WTC11 (cell line): ENCODE measurements at regions not wholly inside any gene's neighbourhood (a gene's known extent, or its start where the extent isn't known, plus 50 kb on each side); places are given as distances from the start of the nearest gene placed in this dataset.
A peak's percentile ranks its signal among the peaks of the same experiment; 100 is the strongest.

Experiments used
- ATAC-seq: fragments of 200-7000 bp; cut with Tn5 transposase; 2 replicates; pipeline ENCODE4 v1.10.0; 2021; ENCODE audit warnings: mild to moderate bottlenecking, moderate library complexity
- CTCF ChIA-PET: fragments of 300-600 bp; sonication (Branson Sonifier 250); formaldehyde crosslinking; loops from one replicate; lab custom pipeline; 2021; ENCODE audit warnings: antibody characterized with exemption; lab: Charles Lee
- POLR2A ChIA-PET: fragments of 350-600 bp; sonication (Branson Sonifier 250); formaldehyde crosslinking; loops from one replicate; lab custom pipeline; 2021; ENCODE audit warnings: antibody characterized with exemption; lab: Charles Lee
- DNase-seq: peaks from one replicate; pipeline ENCODE4 v3.0.0; 2021; ENCODE audit warnings: low spot score
- H3K27ac Mint-ChIP-seq: 2 replicates; pipeline ENCODE4 v1.8.0; 2021; ENCODE audit warnings: mixed read lengths
- H3K27me3 Mint-ChIP-seq: 2 replicates; pipeline ENCODE4 v1.8.0; 2021; ENCODE audit warnings: low read depth, mild to moderate bottlenecking, moderate library complexity, mixed read lengths
- H3K36me3 Mint-ChIP-seq: 2 replicates; pipeline ENCODE4 v1.8.0; 2021; ENCODE audit warnings: mixed read lengths
- H3K4me1 Mint-ChIP-seq: 2 replicates; pipeline ENCODE4 v1.8.0; 2022; ENCODE audit warnings: mixed read lengths
- H3K4me3 Mint-ChIP-seq: 2 replicates; pipeline ENCODE4 v1.8.0; 2021; ENCODE audit warnings: mild to moderate bottlenecking, moderate library complexity, mixed read lengths
- H3K9me3 Mint-ChIP-seq: 2 replicates; pipeline ENCODE4 v1.8.0; 2021; ENCODE audit warnings: mixed read lengths
- CREB1 ChIP-seq: sonication (generic); formaldehyde crosslinking; IDR thresholded peaks from 2 replicates; pipeline ENCODE4 v1.8.0; 2023; ENCODE audit warnings: mild to moderate bottlenecking, missing genetic modification reagents
- ETV6 ChIP-seq: sonication (generic); formaldehyde crosslinking; IDR thresholded peaks from 2 replicates; pipeline ENCODE4 v1.8.1; 2022; ENCODE audit warnings: mild to moderate bottlenecking, missing genetic modification reagents
- GRHL2 ChIP-seq: fragments of 250-450 bp; sonication (Bioruptor Pico); IDR thresholded peaks from 2 replicates; pipeline ENCODE4 v1.8.0; 2022; ENCODE audit warnings: mild to moderate bottlenecking, moderate library complexity; ENCODE audit not compliant: insufficient replicate concordance, severe bottlenecking
- HMGA2 ChIP-seq: fragments of 250-450 bp; sonication (Bioruptor Pico); IDR thresholded peaks from 2 replicates; pipeline ENCODE4 v1.4.0; 2021; ENCODE audit warnings: mild to moderate bottlenecking, moderate library complexity
- MXD4 ChIP-seq: fragments of 250-450 bp; sonication (Bioruptor Pico); IDR thresholded peaks from 2 replicates; pipeline ENCODE4 v1.8.0; 2021; ENCODE audit warnings: mild to moderate bottlenecking, moderate library complexity, borderline replicate concordance
- NFE2L1 ChIP-seq: sonication (generic); formaldehyde crosslinking; IDR thresholded peaks from 2 replicates; pipeline ENCODE4 v1.8.1; 2023; ENCODE audit warnings: missing genetic modification reagents
- NR2C2 ChIP-seq: sonication (generic); formaldehyde crosslinking; IDR thresholded peaks from 2 replicates; pipeline ENCODE4 v1.8.0; 2022; ENCODE audit warnings: mild to moderate bottlenecking, missing genetic modification reagents
- OVOL2 ChIP-seq: fragments of 250-450 bp; sonication (Bioruptor Pico); IDR thresholded peaks from 2 replicates; pipeline ENCODE4 v1.9.0; 2021; ENCODE audit warnings: mild to moderate bottlenecking, borderline replicate concordance
- PRRX2 ChIP-seq: fragments of 250-450 bp; sonication (Bioruptor Pico); IDR thresholded peaks from 2 replicates; pipeline ENCODE4 v1.8.0; 2021; ENCODE audit warnings: mild to moderate bottlenecking
- SMAD3 ChIP-seq: sonication (generic); formaldehyde crosslinking; IDR thresholded peaks from 2 replicates; pipeline ENCODE4 v1.8.0; 2022; ENCODE audit warnings: missing genetic modification reagents, mild to moderate bottlenecking, borderline replicate concordance
- ZNF232 ChIP-seq: sonication (generic); formaldehyde crosslinking; IDR thresholded peaks from 2 replicates; pipeline ENCODE4 v1.8.0; 2022; ENCODE audit warnings: mild to moderate bottlenecking, missing genetic modification reagents
- TF ChIP-seq, protein P1 (sequence below): fragments of 250-450 bp; sonication (Bioruptor Pico); conservative IDR thresholded peaks from 2 replicates; pipeline ENCODE4 v1.9.0; 2021; ENCODE audit warnings: mild to moderate bottlenecking
- TF ChIP-seq, protein P2 (sequence below): fragments of 250-450 bp; sonication (Bioruptor Pico); IDR thresholded peaks from 2 replicates; pipeline ENCODE4 v1.9.0; 2021; ENCODE audit warnings: mild to moderate bottlenecking, borderline replicate concordance
- TF ChIP-seq, protein P3 (sequence below): sonication (generic); formaldehyde crosslinking; IDR thresholded peaks from 2 replicates; pipeline ENCODE4 v1.8.0; 2023; ENCODE audit warnings: missing genetic modification reagents
- TF ChIP-seq, protein P4 (sequence below): sonication (generic); formaldehyde crosslinking; IDR thresholded peaks from 2 replicates; pipeline ENCODE4 v1.8.1; 2023; ENCODE audit warnings: mild to moderate bottlenecking, missing genetic modification reagents
- TF ChIP-seq, protein P5 (sequence below): sonication (generic); formaldehyde crosslinking; IDR thresholded peaks from 2 replicates; pipeline ENCODE4 v1.8.1; 2022; ENCODE audit warnings: mild to moderate bottlenecking, missing genetic modification reagents, moderate library complexity, borderline replicate concordance
- TF ChIP-seq, protein P6 (sequence below): sonication (generic); formaldehyde crosslinking; IDR thresholded peaks from 2 replicates; pipeline ENCODE4 v1.8.0; 2022; ENCODE audit warnings: mild to moderate bottlenecking, missing genetic modification reagents

DNA sequence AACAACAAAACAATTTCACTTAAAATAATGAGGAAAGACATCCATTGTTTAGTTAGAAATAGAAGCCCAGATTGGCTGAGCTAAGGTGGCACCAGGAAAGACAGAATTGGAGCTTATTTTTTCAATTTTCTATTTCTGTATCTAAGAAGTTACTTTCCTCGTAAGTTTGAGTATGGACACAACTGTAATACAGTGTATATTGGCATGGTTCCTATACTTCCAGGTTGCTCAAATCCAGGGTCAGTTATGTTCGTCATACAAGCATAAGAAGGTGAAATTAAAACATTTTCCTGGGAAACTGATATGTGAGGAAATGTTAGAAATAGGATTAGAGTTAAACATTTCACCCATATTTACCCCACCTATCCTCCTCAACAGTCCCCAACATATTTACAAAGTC lies 170.4 kb upstream of the AGA start (continued):
- TF ChIP-seq, protein P1, sequence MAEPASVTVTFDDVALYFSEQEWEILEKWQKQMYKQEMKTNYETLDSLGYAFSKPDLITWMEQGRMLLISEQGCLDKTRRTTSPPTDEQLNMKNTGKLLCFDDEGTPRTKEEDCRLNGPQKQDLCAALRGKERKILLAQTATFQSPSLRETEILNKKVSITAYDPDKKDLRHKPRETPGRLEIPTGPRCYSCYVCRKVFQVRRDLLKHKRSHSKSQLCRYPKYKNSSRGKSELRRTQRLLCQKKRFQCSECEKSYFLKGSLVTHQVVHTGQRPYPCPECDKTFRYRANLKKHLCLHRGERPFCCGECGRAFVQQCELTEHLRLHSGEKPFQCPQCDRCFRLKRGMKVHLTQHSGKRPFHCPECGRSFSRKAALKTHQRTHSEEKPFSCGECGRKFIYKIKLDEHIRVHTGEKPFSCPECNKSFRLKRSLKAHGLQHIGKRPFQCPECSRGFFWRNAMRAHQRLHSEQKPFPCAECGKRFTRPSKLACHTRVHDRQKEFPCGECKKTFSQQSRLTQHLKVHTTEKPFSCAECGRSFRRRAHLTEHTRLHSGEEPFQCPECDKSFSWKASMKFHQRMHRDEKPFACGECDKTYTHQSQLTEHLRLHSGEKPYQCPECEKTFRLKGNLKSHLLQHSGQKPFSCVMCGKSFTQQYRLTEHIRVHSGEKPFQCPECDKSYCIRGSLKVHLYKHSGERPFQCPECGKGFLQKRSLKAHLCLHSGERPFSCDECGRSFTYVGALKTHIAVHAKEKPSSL: no peak
- TF ChIP-seq NR2C2 (CRISPR knock-in tag) (no peak), CREB1 (CRISPR knock-in tag) (no peak), NFE2L1 (CRISPR knock-in tag) (no peak), GRHL2 (no peak)
- TF ChIP-seq, protein P2, sequence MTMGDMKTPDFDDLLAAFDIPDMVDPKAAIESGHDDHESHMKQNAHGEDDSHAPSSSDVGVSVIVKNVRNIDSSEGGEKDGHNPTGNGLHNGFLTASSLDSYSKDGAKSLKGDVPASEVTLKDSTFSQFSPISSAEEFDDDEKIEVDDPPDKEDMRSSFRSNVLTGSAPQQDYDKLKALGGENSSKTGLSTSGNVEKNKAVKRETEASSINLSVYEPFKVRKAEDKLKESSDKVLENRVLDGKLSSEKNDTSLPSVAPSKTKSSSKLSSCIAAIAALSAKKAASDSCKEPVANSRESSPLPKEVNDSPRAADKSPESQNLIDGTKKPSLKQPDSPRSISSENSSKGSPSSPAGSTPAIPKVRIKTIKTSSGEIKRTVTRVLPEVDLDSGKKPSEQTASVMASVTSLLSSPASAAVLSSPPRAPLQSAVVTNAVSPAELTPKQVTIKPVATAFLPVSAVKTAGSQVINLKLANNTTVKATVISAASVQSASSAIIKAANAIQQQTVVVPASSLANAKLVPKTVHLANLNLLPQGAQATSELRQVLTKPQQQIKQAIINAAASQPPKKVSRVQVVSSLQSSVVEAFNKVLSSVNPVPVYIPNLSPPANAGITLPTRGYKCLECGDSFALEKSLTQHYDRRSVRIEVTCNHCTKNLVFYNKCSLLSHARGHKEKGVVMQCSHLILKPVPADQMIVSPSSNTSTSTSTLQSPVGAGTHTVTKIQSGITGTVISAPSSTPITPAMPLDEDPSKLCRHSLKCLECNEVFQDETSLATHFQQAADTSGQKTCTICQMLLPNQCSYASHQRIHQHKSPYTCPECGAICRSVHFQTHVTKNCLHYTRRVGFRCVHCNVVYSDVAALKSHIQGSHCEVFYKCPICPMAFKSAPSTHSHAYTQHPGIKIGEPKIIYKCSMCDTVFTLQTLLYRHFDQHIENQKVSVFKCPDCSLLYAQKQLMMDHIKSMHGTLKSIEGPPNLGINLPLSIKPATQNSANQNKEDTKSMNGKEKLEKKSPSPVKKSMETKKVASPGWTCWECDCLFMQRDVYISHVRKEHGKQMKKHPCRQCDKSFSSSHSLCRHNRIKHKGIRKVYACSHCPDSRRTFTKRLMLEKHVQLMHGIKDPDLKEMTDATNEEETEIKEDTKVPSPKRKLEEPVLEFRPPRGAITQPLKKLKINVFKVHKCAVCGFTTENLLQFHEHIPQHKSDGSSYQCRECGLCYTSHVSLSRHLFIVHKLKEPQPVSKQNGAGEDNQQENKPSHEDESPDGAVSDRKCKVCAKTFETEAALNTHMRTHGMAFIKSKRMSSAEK (CRISPR knock-in tag): no peak

DNA sequence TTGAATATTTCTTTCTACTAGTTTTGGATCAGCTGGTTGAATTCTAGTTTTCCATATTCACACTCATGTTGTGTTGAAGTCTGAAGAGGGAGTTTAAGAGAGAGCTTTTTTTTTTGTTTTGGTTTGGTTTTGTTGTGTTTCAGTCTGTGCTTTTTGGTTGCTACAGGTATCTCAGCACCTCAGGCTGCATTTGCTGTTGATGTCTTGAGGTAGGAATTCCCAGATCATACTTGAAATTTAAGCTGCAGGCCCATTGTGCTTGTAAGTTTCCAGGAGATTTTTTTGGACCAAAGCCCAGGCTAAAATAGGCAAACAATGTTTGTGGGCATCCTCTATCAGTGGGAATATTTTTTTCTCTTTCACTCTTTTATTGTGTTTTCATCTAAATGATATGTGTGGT lies 190.2 kb upstream of the AGA start:
- peaks cover 19% of the 10 kb centered on the region for H3K9me3 Mint-ChIP-seq
- no peaks in the 10 kb centered on the region for H3K27me3 Mint-ChIP-seq
- DNase-seq: no peak
- ChIA-PET POLR2A (no interaction called here), CTCF (no interaction called here)
- TF ChIP-seq, protein P1: no peak
- TF ChIP-seq SMAD3 (CRISPR knock-in tag): no peak
- TF ChIP-seq, protein P3, sequence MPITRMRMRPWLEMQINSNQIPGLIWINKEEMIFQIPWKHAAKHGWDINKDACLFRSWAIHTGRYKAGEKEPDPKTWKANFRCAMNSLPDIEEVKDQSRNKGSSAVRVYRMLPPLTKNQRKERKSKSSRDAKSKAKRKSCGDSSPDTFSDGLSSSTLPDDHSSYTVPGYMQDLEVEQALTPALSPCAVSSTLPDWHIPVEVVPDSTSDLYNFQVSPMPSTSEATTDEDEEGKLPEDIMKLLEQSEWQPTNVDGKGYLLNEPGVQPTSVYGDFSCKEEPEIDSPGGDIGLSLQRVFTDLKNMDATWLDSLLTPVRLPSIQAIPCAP: no peak
- no peak for TF ChIP-seq ETV6
- TF ChIP-seq, protein P4, sequence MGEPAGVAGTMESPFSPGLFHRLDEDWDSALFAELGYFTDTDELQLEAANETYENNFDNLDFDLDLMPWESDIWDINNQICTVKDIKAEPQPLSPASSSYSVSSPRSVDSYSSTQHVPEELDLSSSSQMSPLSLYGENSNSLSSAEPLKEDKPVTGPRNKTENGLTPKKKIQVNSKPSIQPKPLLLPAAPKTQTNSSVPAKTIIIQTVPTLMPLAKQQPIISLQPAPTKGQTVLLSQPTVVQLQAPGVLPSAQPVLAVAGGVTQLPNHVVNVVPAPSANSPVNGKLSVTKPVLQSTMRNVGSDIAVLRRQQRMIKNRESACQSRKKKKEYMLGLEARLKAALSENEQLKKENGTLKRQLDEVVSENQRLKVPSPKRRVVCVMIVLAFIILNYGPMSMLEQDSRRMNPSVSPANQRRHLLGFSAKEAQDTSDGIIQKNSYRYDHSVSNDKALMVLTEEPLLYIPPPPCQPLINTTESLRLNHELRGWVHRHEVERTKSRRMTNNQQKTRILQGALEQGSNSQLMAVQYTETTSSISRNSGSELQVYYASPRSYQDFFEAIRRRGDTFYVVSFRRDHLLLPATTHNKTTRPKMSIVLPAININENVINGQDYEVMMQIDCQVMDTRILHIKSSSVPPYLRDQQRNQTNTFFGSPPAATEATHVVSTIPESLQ (CRISPR knock-in tag): no peak
- H3K36me3 Mint-ChIP-seq: peaks cover 13% of the 10 kb centered on the region
- H3K4me3 Mint-ChIP-seq: no peak overlapping the region
- H3K4me1 Mint-ChIP-seq: no peaks in the 10 kb centered on the region
- ATAC-seq: no peak
- H3K27ac Mint-ChIP-seq: peak overlapping the region; percentile 31; the same call in 1 of the 2 replicates

DNA sequence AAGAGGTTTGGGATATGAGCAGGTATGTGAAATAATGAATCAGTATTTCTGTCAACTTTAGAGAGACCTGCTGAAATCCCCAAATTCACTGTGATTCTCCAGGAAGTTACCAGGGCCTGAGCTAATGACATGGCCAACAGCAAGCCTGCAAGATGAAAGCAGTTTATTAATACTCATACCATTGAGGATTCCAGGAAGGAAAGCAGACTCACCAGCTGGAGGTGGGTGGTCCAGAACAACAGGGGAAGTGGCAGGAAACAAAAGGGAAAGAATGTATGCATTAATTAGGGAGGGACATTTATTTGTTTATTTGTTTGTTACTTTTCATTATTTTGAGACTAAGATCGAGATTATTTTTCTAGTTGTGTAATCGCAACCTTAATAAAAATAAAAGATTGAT lies 196.6 kb upstream of the AGA start:
- Mint-ChIP-seq H3K4me1 (peaks cover 44% of the 10 kb centered on the region), H3K27me3 (no peaks in the 10 kb centered on the region), H3K4me3 (no peak overlapping the region), H3K27ac (peak overlapping the region; percentile 41), H3K36me3 (peaks cover 16% of the 10 kb centered on the region), H3K9me3 (peaks cover 24% of the 10 kb centered on the region)
- DNase-seq: peak; percentile 24
- peak; percentile 80 for ATAC-seq
- POLR2A ChIA-PET: no interaction called here
- no peak for TF ChIP-seq MXD4 (CRISPR knock-in tag)
- no peak for TF ChIP-seq PRRX2
- TF ChIP-seq NFE2L1 (CRISPR knock-in tag): no peak
- TF ChIP-seq, protein P5, sequence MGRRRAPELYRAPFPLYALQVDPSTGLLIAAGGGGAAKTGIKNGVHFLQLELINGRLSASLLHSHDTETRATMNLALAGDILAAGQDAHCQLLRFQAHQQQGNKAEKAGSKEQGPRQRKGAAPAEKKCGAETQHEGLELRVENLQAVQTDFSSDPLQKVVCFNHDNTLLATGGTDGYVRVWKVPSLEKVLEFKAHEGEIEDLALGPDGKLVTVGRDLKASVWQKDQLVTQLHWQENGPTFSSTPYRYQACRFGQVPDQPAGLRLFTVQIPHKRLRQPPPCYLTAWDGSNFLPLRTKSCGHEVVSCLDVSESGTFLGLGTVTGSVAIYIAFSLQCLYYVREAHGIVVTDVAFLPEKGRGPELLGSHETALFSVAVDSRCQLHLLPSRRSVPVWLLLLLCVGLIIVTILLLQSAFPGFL (CRISPR knock-in tag): no peak
- no peak for TF ChIP-seq OVOL2
- TF ChIP-seq, protein P6, sequence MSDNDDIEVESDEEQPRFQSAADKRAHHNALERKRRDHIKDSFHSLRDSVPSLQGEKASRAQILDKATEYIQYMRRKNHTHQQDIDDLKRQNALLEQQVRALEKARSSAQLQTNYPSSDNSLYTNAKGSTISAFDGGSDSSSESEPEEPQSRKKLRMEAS (CRISPR knock-in tag): no peak
- no peak for TF ChIP-seq ZNF232 (CRISPR knock-in tag)
- no peak for TF ChIP-seq HMGA2
- CTCF ChIA-PET: no interaction called here
